ENCODE measurements at regions not wholly inside any gene's neighbourhood (a gene's known extent, or its start where the extent isn't known, plus 50 kb on each side); places are given as distances from the start of the nearest gene placed in this dataset.

- Histone ChIP-seq H4K91ac (ENCODE audit: insufficient read length, low read depth, low read length) (no peak overlapping the region), H3K23ac (ENCODE audit: insufficient read length, low read depth, low read length) (no peak overlapping the region), H4K5ac (ENCODE audit: insufficient read length, low read depth, low read length) (no peak overlapping the region), H2AK5ac (ENCODE audit: insufficient read length, low read length) (no peak overlapping the region), H3K56ac (ENCODE audit: insufficient read length, low read depth, low read length) (no peak overlapping the region), H2BK120ac (ENCODE audit: low read depth, low read length, poor library complexity, severe bottlenecking) (no peak overlapping the region), H3K27me3 (ENCODE audit: insufficient read depth, low read length) (no peaks in the 10 kb centered on the region), H2BK5ac (ENCODE audit: insufficient read length, low read length) (no peak overlapping the region), H3K27ac (ENCODE audit: insufficient read length, low read depth, low read length) (no peak overlapping the region), H3K9me3 (ENCODE audit: control insufficient read depth, low read depth, low read length) (no peaks in the 10 kb centered on the region), H3K79me2 (ENCODE audit: insufficient read depth, low read length) (no peaks in the 10 kb centered on the region), H2BK12ac (ENCODE audit: insufficient read length, low read depth, low read length) (no peak overlapping the region), H3T11ph (ENCODE audit: low read length) (no peak overlapping the region), H3K23me2 (ENCODE audit: insufficient read length, low read depth, low read length, poor library complexity, severe bottlenecking) (no peaks in the 10 kb centered on the region), H4K20me1 (ENCODE audit: control insufficient read depth, insufficient read depth, insufficient read length) (no peaks in the 10 kb centered on the region), H3K4ac (ENCODE audit: low read depth, low read length) (no peak overlapping the region), H3K4me1 (ENCODE audit: insufficient read depth, low read length) (no peaks in the 10 kb centered on the region), H4K8ac (replicated peaks; ENCODE audit: insufficient read length, low read depth, low read length) (no peak overlapping the region), H2BK15ac (ENCODE audit: low read depth, low read length) (no peak overlapping the region), H2AFZ (ENCODE audit: low read length) (no peak overlapping the region), H3K9ac (ENCODE audit: extremely low read depth, insufficient read length, low read length) (no peak overlapping the region), H3K4me2 (ENCODE audit: insufficient read depth, insufficient read length, low read length) (no peak overlapping the region), H3K14ac (ENCODE audit: insufficient read depth, low read length) (no peak overlapping the region), H3K18ac (ENCODE audit: insufficient read length, low read depth, low read length) (no peak overlapping the region), H2BK20ac (ENCODE audit: low read depth, low read length, poor library complexity, severe bottlenecking) (no peak overlapping the region), H3K79me1 (ENCODE audit: insufficient read depth, low read depth, low read length, poor library complexity, severe bottlenecking) (no peaks in the 10 kb centered on the region)
- Mint-ChIP-seq H3K36me3 (ENCODE audit: insufficient read depth in 1 of 3, low read depth in 3 of 3) (no peaks in the 10 kb centered on the region), H3K4me3 (no peak overlapping the region), H3K27ac (no peak overlapping the region), H3K27me3 (ENCODE audit: low read depth) (no peaks in the 10 kb centered on the region), H3K4me1 (no peaks in the 10 kb centered on the region), H3K9me3 (no peaks in the 10 kb centered on the region)
- no peak for TF ChIP-seq CTCF (conservative IDR thresholded peaks at IDR 0.05)
- WGBS (ENCODE audit: extremely low coverage, insufficient read length, low lambda C conversion rate): no CpG with 5 or more reads among the region's 1 CpG
- DNase-seq: no peak
These were observed 367.6 kb upstream of the CDH9 start for GRCh38 chr5:27406020-27406419.

Data from H9 (cell line).